SK-N-SH treated with all-trans-retinoic acid at 6 μM for 48 hours (cell line): ENCODE measurements at regions not wholly inside any gene's neighbourhood (a gene's known extent, or its start where the extent isn't known, plus 50 kb on each side); places are given as distances from the start of the nearest gene placed in this dataset.

Experiments
- ATAC-seq: fragments of 200-7000 bp; cut with Tn5 transposase; 3 replicates; pipeline ENCODE4 v1.9.1; 2020; ENCODE audit warnings: mild to moderate bottlenecking, moderate library complexity
- ARNTL ChIP-seq: fragments of 450-650 bp; formaldehyde crosslinking; IDR thresholded peaks from 2 replicates; pipeline ENCODE4 v1.5.0; 2020; ENCODE audit warnings: low read depth, mild to moderate bottlenecking, moderate library complexity, borderline replicate concordance
- BACH2 ChIP-seq: fragments of 250-450 bp; sonication (Bioruptor Pico); IDR thresholded peaks from 2 replicates; pipeline ENCODE4 v1.9.0; 2021; ENCODE audit warnings: mild to moderate bottlenecking, borderline replicate concordance
- CREB5 ChIP-seq: fragments of 250-450 bp; sonication (Bioruptor Pico); IDR thresholded peaks from 2 replicates; pipeline ENCODE4 v1.5.1; 2020; ENCODE audit warnings: low read depth, mild to moderate bottlenecking, moderate library complexity
- CSDC2 ChIP-seq: fragments of 250-450 bp; sonication (Bioruptor Pico); IDR thresholded peaks from 2 replicates; pipeline ENCODE4 v1.5.0; 2020; ENCODE audit warnings: mild to moderate bottlenecking, moderate library complexity
- CSRNP3 ChIP-seq: fragments of 250-450 bp; sonication (Bioruptor Pico); IDR thresholded peaks from 2 replicates; pipeline ENCODE4 v1.5.1; 2021; ENCODE audit warnings: mild to moderate bottlenecking, moderate library complexity
- ESRRG ChIP-seq: fragments of 250-450 bp; sonication (Bioruptor Pico); IDR thresholded peaks from 2 replicates; pipeline ENCODE4 v1.6.1; 2021; ENCODE audit warnings: mild to moderate bottlenecking
- GLIS3 ChIP-seq: fragments of 250-450 bp; sonication (Bioruptor Pico); IDR thresholded peaks from 2 replicates; pipeline ENCODE4 v1.5.0; 2020; ENCODE audit warnings: mild to moderate bottlenecking, moderate library complexity
- ISL1 ChIP-seq: fragments of 250-450 bp; sonication (Bioruptor Pico); IDR thresholded peaks from 2 replicates; pipeline ENCODE4 v2.1.2; 2022; ENCODE audit warnings: mild to moderate bottlenecking, moderate library complexity
- OSR1 ChIP-seq: fragments of 250-450 bp; sonication (Bioruptor Pico); IDR thresholded peaks from 2 replicates; pipeline ENCODE4 v1.8.0; 2022; ENCODE audit warnings: moderate library complexity, mild to moderate bottlenecking, inconsistent platforms
- PATZ1 ChIP-seq: fragments of 250-450 bp; sonication (Bioruptor Pico); IDR thresholded peaks from 2 replicates; pipeline ENCODE4 v1.8.0; 2020; ENCODE audit warnings: mild to moderate bottlenecking, moderate library complexity, borderline replicate concordance
- POU6F1 ChIP-seq: fragments of 250-450 bp; sonication (Bioruptor Pico); IDR thresholded peaks from 2 replicates; pipeline ENCODE4 v1.8.0; 2021; ENCODE audit warnings: low read depth, mild to moderate bottlenecking, moderate library complexity, borderline replicate concordance
- PPARA ChIP-seq: fragments of 250-450 bp; sonication (Bioruptor Pico); IDR thresholded peaks from 2 replicates; pipeline ENCODE4 v1.5.0; 2020; ENCODE audit warnings: mild to moderate bottlenecking, borderline replicate concordance
- SNAI2 ChIP-seq: fragments of 250-450 bp; sonication (Bioruptor Pico); IDR thresholded peaks from 2 replicates; pipeline ENCODE4 v1.5.0; 2020; ENCODE audit warnings: mild to moderate bottlenecking, moderate library complexity
- TCF4 ChIP-seq: fragments of 250-450 bp; sonication (Bioruptor Pico); IDR thresholded peaks from 2 replicates; pipeline ENCODE4 v1.8.0; 2021; ENCODE audit warnings: mild to moderate bottlenecking, moderate library complexity, borderline replicate concordance
- TOX ChIP-seq: fragments of 250-450 bp; sonication (Bioruptor Pico); IDR thresholded peaks from 2 replicates; pipeline ENCODE4 v1.8.0; 2021; ENCODE audit warnings: mild to moderate bottlenecking, moderate library complexity, borderline replicate concordance
- ZC3H10 ChIP-seq: fragments of 250-450 bp; sonication (Bioruptor Pico); IDR thresholded peaks from 2 replicates; pipeline ENCODE4 v1.5.1; 2021; ENCODE audit warnings: mild to moderate bottlenecking, moderate library complexity
- ZFP3 ChIP-seq: fragments of 250-450 bp; sonication (Bioruptor Pico); IDR thresholded peaks from 2 replicates; pipeline ENCODE4 v1.5.0; 2020; ENCODE audit warnings: mild to moderate bottlenecking, moderate library complexity
- ZFP30 ChIP-seq: fragments of 450-650 bp; formaldehyde crosslinking; IDR thresholded peaks from 2 replicates; pipeline ENCODE4 v1.5.0; 2022; ENCODE audit warnings: mild to moderate bottlenecking, moderate library complexity
- ZNF565 ChIP-seq: fragments of 450-650 bp; formaldehyde crosslinking; conservative IDR thresholded peaks from 2 replicates; pipeline ENCODE4 v1.5.0; 2020; ENCODE audit warnings: low read depth, mild to moderate bottlenecking, moderate library complexity
- ZNF70 ChIP-seq: fragments of 450-650 bp; formaldehyde crosslinking; IDR thresholded peaks from 2 replicates; pipeline ENCODE4 v1.5.0; 2020; ENCODE audit warnings: mild to moderate bottlenecking, moderate library complexity
- ZNF8 ChIP-seq: fragments of 450-650 bp; formaldehyde crosslinking; IDR thresholded peaks from 2 replicates; pipeline ENCODE4 v1.5.0; 2020; ENCODE audit warnings: mild to moderate bottlenecking, moderate library complexity

- TF ChIP-seq ZC3H10 (CRISPR knock-in tag): no peak
- no peak for TF ChIP-seq TOX (CRISPR knock-in tag)
- peak; percentile 51 for ATAC-seq
These were observed 423.5 kb downstream of the GJA1 start for GRCh38 chr6:121858986-121859385.

- no peak for ATAC-seq
- no peak for TF ChIP-seq ZNF8 (CRISPR knock-in tag)
- no peak for TF ChIP-seq PATZ1 (CRISPR knock-in tag)
- no peak for TF ChIP-seq ARNTL (CRISPR knock-in tag)
- no peak for TF ChIP-seq BACH2 (CRISPR knock-in tag)
- TF ChIP-seq TOX (CRISPR knock-in tag): no peak
- no peak for TF ChIP-seq CREB5
- no peak for TF ChIP-seq ZFP3
- TF ChIP-seq ZNF565 (CRISPR knock-in tag): no peak
- TF ChIP-seq CSDC2: no peak
- TF ChIP-seq GLIS3 (CRISPR knock-in tag): no peak
- TF ChIP-seq CSRNP3 (CRISPR knock-in tag): no peak
- TF ChIP-seq, all 23 proteins: peak for 0
These were observed 430.4 kb downstream of the GJA1 start for GRCh38 chr6:121865811-121866210.

- no peak for TF ChIP-seq ZNF565 (CRISPR knock-in tag)
- TF ChIP-seq POU6F1: no peak
- TF ChIP-seq ISL1: no peak
- TF ChIP-seq ZNF70: no peak
- no peak for TF ChIP-seq ARNTL (CRISPR knock-in tag)
- peak; percentile 32; the same call in 1 of the 3 replicates for ATAC-seq
These were observed 431.6 kb downstream of the GJA1 start for GRCh38 chr6:121867095-121867494.

- no peak for TF ChIP-seq TOX (CRISPR knock-in tag)
- no peak for TF ChIP-seq PPARA (CRISPR knock-in tag)
- no peak for TF ChIP-seq ARNTL (CRISPR knock-in tag)
- TF ChIP-seq ZFP30 (CRISPR knock-in tag): no peak
- no peak for TF ChIP-seq BACH2 (CRISPR knock-in tag)
- no peak for TF ChIP-seq CSDC2
- no peak for TF ChIP-seq PATZ1 (CRISPR knock-in tag)
- TF ChIP-seq SNAI2 (CRISPR knock-in tag): no peak
- TF ChIP-seq ZNF8 (CRISPR knock-in tag): no peak
- TF ChIP-seq CSRNP3 (CRISPR knock-in tag): no peak
- TF ChIP-seq ZNF70: no peak
- no peak for TF ChIP-seq ZNF565 (CRISPR knock-in tag)
- no peak for TF ChIP-seq ZFP3
- TF ChIP-seq ISL1: peak; percentile 88
- no peak for TF ChIP-seq POU6F1
- TF ChIP-seq ESRRG (CRISPR knock-in tag): no peak
- TF ChIP-seq ZC3H10 (CRISPR knock-in tag): no peak
- TF ChIP-seq TCF4: peak; percentile 37; the same call in 1 of the 2 replicates
- TF ChIP-seq OSR1: no peak
- 0 out of 2 replicates have a peak, but pooled peaks have one; percentile 50 for TF ChIP-seq CREB5
- peak; percentile 41 for ATAC-seq
These were observed 432.8 kb downstream of the GJA1 start for GRCh38 chr6:121868206-121868605.
